ENCODE measurements at regions not wholly inside any gene's neighbourhood (a gene's known extent, or its start where the extent isn't known, plus 50 kb on each side); places are given as distances from the start of the nearest gene placed in this dataset.
"Not testable (repeated sequence)": the region's sequence is repeated elsewhere in the genome, so short reads cannot be mapped to it uniquely, and the experiment has no call there.

GRCh38 chr5:24264547-24264946 lies 380.2 kb downstream of the CDH10 start:
- no peak for ATAC-seq

GRCh38 chr5:24265306-24265705 lies 379.5 kb downstream of the CDH10 start:
- DNase-seq (no peak), ATAC-seq (no peak)

More at GRCh38 chr5:24264547-24264946, 380.2 kb downstream of the CDH10 start:
- DNase-seq: no peak

- DNase-seq (no peak), ATAC-seq (no peak)
Observed at GRCh38 chr5:24268482-24269056, 376.2 kb downstream of the CDH10 start.

- not testable (repeated sequence) for DNase-seq, ATAC-seq
Observed at GRCh38 chr5:24271702-24272118, 373.1 kb downstream of the CDH10 start.

- ATAC-seq (no peak), DNase-seq (no peak)
Observed at GRCh38 chr5:24272741-24273140, 372.0 kb downstream of the CDH10 start.

- no peak for ATAC-seq
- DNase-seq: no peak
Observed at GRCh38 chr5:24280215-24280614, 364.6 kb downstream of the CDH10 start.

GRCh38 chr5:24281818-24282217 lies 363.0 kb downstream of the CDH10 start:
- DNase-seq (no peak), ATAC-seq (no peak)

GRCh38 chr5:24289582-24290335 lies 355.0 kb downstream of the CDH10 start:
- DNase-seq (no peak), ATAC-seq (no peak)

GRCh38 chr5:24290536-24290935 lies 354.2 kb downstream of the CDH10 start:
- ATAC-seq (no peak), DNase-seq (no peak)

GRCh38 chr5:24291916-24292315 lies 352.9 kb downstream of the CDH10 start:
- DNase-seq (no peak), ATAC-seq (no peak)

- DNase-seq (no peak), ATAC-seq (no peak)
Observed at GRCh38 chr5:24294333-24294732, 350.4 kb downstream of the CDH10 start.

GRCh38 chr5:24314106-24314505 lies 330.7 kb downstream of the CDH10 start:
- ATAC-seq: no peak
- no peak for DNase-seq

GRCh38 chr5:24320643-24321042 lies 324.1 kb downstream of the CDH10 start:
- no peak for ATAC-seq
- no peak for DNase-seq

- DNase-seq (no peak), ATAC-seq (no peak)
Observed at GRCh38 chr5:24325306-24325832, 319.4 kb downstream of the CDH10 start.

GRCh38 chr5:24331531-24331930 lies 313.2 kb downstream of the CDH10 start:
- ATAC-seq (no peak), DNase-seq (no peak)

- DNase-seq (no peak), ATAC-seq (no peak)
Observed at GRCh38 chr5:24347158-24347557, 297.6 kb downstream of the CDH10 start.

GRCh38 chr5:24351285-24351684 lies 293.5 kb downstream of the CDH10 start:
- ATAC-seq: no peak
- DNase-seq: no peak

GRCh38 chr5:24353016-24353415 lies 291.8 kb downstream of the CDH10 start:
- no peak for ATAC-seq
- DNase-seq: no peak

- DNase-seq (no peak), ATAC-seq (no peak)
Observed at GRCh38 chr5:24353611-24354010, 291.2 kb downstream of the CDH10 start.

- no peak for DNase-seq
- ATAC-seq: no peak
Observed at GRCh38 chr5:24363789-24364481, 280.8 kb downstream of the CDH10 start.

GRCh38 chr5:24364711-24365110 lies 280.1 kb downstream of the CDH10 start:
- ATAC-seq (no peak), DNase-seq (no peak)

- ATAC-seq (no peak), DNase-seq (no peak)
Observed at GRCh38 chr5:24365406-24365805, 279.4 kb downstream of the CDH10 start.

- DNase-seq (no peak), ATAC-seq (no peak)
Observed at GRCh38 chr5:24367216-24367615, 277.6 kb downstream of the CDH10 start.
